Skin of body (tissue), 1 donor: ENCODE measurements at regions not wholly inside any gene's neighbourhood (a gene's known extent, or its start where the extent isn't known, plus 50 kb on each side); places are given as distances from the start of the nearest gene placed in this dataset.
A peak's percentile ranks its signal among the peaks of the same experiment; 100 is the strongest.

Experiments used
- DNase-seq: peaks from one replicate; lab custom pipeline; 2025; lab: John Stamatoyannopoulos, UW

GRCh38 chr12:42766754-42767153 lies 177.2 kb upstream of the PRICKLE1 start:
- DNase-seq, result no peak

GRCh38 chr12:42766026-42766425 lies 176.5 kb upstream of the PRICKLE1 start:
- no peak for DNase-seq

- DNase-seq, result no peak
These were observed 174.1 kb upstream of the PRICKLE1 start for GRCh38 chr12:42763682-42764081.

GRCh38 chr12:42762395-42762925 lies 172.9 kb upstream of the PRICKLE1 start:
- no peak for DNase-seq

- peak; percentile 66 for DNase-seq
These were observed 172.2 kb upstream of the PRICKLE1 start for GRCh38 chr12:42761601-42762350.

GRCh38 chr12:42761086-42761485 lies 171.5 kb upstream of the PRICKLE1 start:
- no peak for DNase-seq

GRCh38 chr12:42760550-42760949 lies 171.0 kb upstream of the PRICKLE1 start:
- no peak for DNase-seq

- peak; percentile 36 for DNase-seq
These were observed 170.2 kb upstream of the PRICKLE1 start for GRCh38 chr12:42759622-42760273.

GRCh38 chr12:42758806-42759205 lies 169.3 kb upstream of the PRICKLE1 start:
- DNase-seq, result no peak

GRCh38 chr12:42757624-42758119 lies 168.1 kb upstream of the PRICKLE1 start:
- DNase-seq, result peak; percentile 37

GRCh38 chr12:42756841-42757623 lies 167.5 kb upstream of the PRICKLE1 start:
- DNase-seq, result no peak

GRCh38 chr12:42750356-42750755 lies 160.8 kb upstream of the PRICKLE1 start:
- no peak for DNase-seq

GRCh38 chr12:42749239-42749638 lies 159.7 kb upstream of the PRICKLE1 start:
- DNase-seq, result no peak

- no peak for DNase-seq
These were observed 155.1 kb upstream of the PRICKLE1 start for GRCh38 chr12:42744539-42745182.

GRCh38 chr12:42742716-42743115 lies 153.2 kb upstream of the PRICKLE1 start:
- peak; percentile 20 for DNase-seq

- peak; percentile 50 for DNase-seq
These were observed 152.4 kb upstream of the PRICKLE1 start for GRCh38 chr12:42741771-42742510.

GRCh38 chr12:42741091-42741490 lies 151.5 kb upstream of the PRICKLE1 start:
- DNase-seq, result no peak

- DNase-seq, result no peak
These were observed 147.9 kb upstream of the PRICKLE1 start for GRCh38 chr12:42737398-42737797.

GRCh38 chr12:42735861-42736361 lies 146.4 kb upstream of the PRICKLE1 start:
- no peak for DNase-seq

- DNase-seq, result no peak
These were observed 144.4 kb upstream of the PRICKLE1 start for GRCh38 chr12:42733911-42734310.
